ENCODE measurements at regions not wholly inside any gene's neighbourhood (a gene's known extent, or its start where the extent isn't known, plus 50 kb on each side); places are given as distances from the start of the nearest gene placed in this dataset.

DNA sequence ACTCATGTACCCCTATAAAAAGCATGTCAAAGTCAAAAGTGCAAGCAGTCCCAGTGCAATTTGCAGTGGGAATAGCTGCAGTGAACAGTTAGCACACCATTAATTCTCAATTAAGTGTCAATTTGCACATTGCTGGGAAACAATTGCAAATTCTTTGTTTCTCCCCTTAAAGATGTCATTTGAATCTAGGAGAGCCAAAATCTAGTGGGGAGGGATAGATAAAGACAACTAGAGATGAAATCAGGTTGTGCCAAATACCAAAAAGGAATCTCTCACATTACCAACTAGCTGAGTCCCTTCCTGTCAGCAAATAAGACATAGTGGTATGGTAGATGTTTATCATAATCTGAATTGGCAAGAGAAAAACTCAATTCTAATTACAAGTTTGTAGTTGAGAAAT, 330.7 kb downstream of the NUF2 start:
- no peak for TF ChIP-seq POLR2A (IDR thresholded peaks at IDR 0.05; ENCODE audit: low read depth, low read length)
- TF ChIP-seq POU2F2 (IDR thresholded peaks at IDR 0.05; ENCODE audit: low read depth, low read length) = no peak
- TF ChIP-seq POLR2AphosphoS5 (IDR thresholded peaks at IDR 0.05; ENCODE audit: low read depth, low read length) = no peak
- no peak for TF ChIP-seq PAX5 (IDR thresholded peaks at IDR 0.05; ENCODE audit: insufficient read depth, low read length, severe bottlenecking)
- TF ChIP-seq SPI1 (IDR thresholded peaks at IDR 0.05; ENCODE audit: low read depth, low read length) = no peak
- TF ChIP-seq TAF1 (IDR thresholded peaks at IDR 0.05; ENCODE audit: low read depth, low read length) = no peak
